B cell (primary cell): ENCODE measurements at regions not wholly inside any gene's neighbourhood (a gene's known extent, or its start where the extent isn't known, plus 50 kb on each side); places are given as distances from the start of the nearest gene placed in this dataset.

Experiments
- ATAC-seq: fragments of 200-7000 bp; cut with Tn5 transposase; one replicate; pipeline ENCODE4 v1.10.0; 2021; ENCODE audit warnings: low read depth, mild to moderate bottlenecking, moderate number of reproducible peaks, moderate library complexity
- CTCF ChIA-PET: fragments of 350-600 bp; sonication (Branson Sonifier 250); formaldehyde crosslinking; loops from one replicate; lab custom pipeline; 2021; ENCODE audit warnings: antibody characterized with exemption, inconsistent platforms; lab: Charles Lee
- POLR2A ChIA-PET: fragments of 350-600 bp; sonication (Branson Sonifier 250); formaldehyde crosslinking; loops from one replicate; lab custom pipeline; 2021; ENCODE audit warnings: antibody characterized with exemption; lab: Charles Lee
- DNase-seq: peaks from one replicate; pipeline ENCODE4 v3.0.0; 2013
- H2AFZ ChIP-seq: 2 replicates; pipeline ENCODE4 v1.6.1; 2012; ENCODE audit warnings: mild to moderate bottlenecking, low read depth, low read length; ENCODE audit not compliant: insufficient read depth, poor library complexity, severe bottlenecking
- H3K27ac ChIP-seq, 2 donors: 1 replicate in 1 of 2; 2 replicates in 1 of 2; pipeline ENCODE4 v1.5.1; 2012 to 2013; ENCODE audit warnings: low read length in 2 of 2, mild to moderate bottlenecking in 2 of 2, moderate library complexity in 1 of 2
- H3K27me3 ChIP-seq, 4 experiments: fragments of 200-600 bp in 1 of 4; sonication (generic) in 1 of 4; replicated peaks in 1 of 4; 1 replicate in 2 of 4; 2 replicates in 2 of 4; pipeline versions ENCODE4 v1.6.1 to v1.7.0; 2013 to 2016; ENCODE audit warnings: low read length in 3 of 4, mild to moderate bottlenecking in 2 of 4, mixed read lengths in 1 of 4, moderate library complexity in 1 of 4; ENCODE audit not compliant: insufficient read depth in 4 of 4, control insufficient read depth in 3 of 4; ENCODE audit errors: control extremely low read depth in 1 of 4
- H3K36me3 ChIP-seq, 2 experiments: replicated peaks in 1 of 2; 1 replicate in 1 of 2; 2 replicates in 1 of 2; pipeline versions ENCODE4 v1.6.1 to v1.7.1; 2013; ENCODE audit warnings: low read length in 1 of 2; ENCODE audit not compliant: insufficient read depth in 2 of 2, control insufficient read depth in 1 of 2; ENCODE audit errors: control extremely low read depth in 1 of 2, extremely low read depth in 1 of 2
- H3K4me1 ChIP-seq, 2 donors: fragments of 200-600 bp in 1 of 2; sonication (generic) in 1 of 2; 1 replicate in 1 of 2; 2 replicates in 1 of 2; pipeline versions ENCODE4 v1.5.1 to v1.6.1; 2013 to 2017; ENCODE audit warnings: low read length in 2 of 2; ENCODE audit not compliant: control insufficient read depth in 2 of 2, insufficient read depth in 2 of 2
- H3K4me2 ChIP-seq: replicated peaks from 2 replicates; pipeline ENCODE3; 2012; ENCODE audit warnings: mild to moderate bottlenecking, low read depth, low read length; ENCODE audit not compliant: poor library complexity, severe bottlenecking
- H3K4me3 ChIP-seq, 5 experiments: fragments of 200-600 bp in 1 of 5; sonication (generic) in 1 of 5; 1 replicate in 3 of 5; 2 replicates in 2 of 5; pipeline versions ENCODE4 v1.5.1 to v1.7.0; 2011 to 2016; ENCODE audit warnings: low read length in 4 of 5, mild to moderate bottlenecking in 4 of 5, low read depth in 2 of 5, control low read depth in 1 of 5, moderate library complexity in 1 of 5; ENCODE audit not compliant: insufficient read depth in 1 of 5; ENCODE audit errors: control extremely low read depth in 1 of 5, extremely low read depth in 1 of 5
- H3K79me2 ChIP-seq: fragments of 200-600 bp; sonication (generic); one replicate; pipeline ENCODE4 v1.6.0; 2016; ENCODE audit warnings: low read length; ENCODE audit not compliant: control insufficient read depth, insufficient read depth
- H3K9ac ChIP-seq: fragments of 200-600 bp; sonication (generic); 2 replicates; pipeline ENCODE4 v1.6.1; 2017; ENCODE audit warnings: mild to moderate bottlenecking, low read length, moderate library complexity
- H3K9me3 ChIP-seq, 3 donors: one replicate each; pipeline versions ENCODE4 v1.6.1 to v1.7.1; 2013; ENCODE audit warnings: low read length in 2 of 3; ENCODE audit not compliant: control insufficient read depth in 2 of 3, insufficient read depth in 1 of 3; ENCODE audit errors: control extremely low read depth in 1 of 3
- H4K20me1 ChIP-seq: 2 replicates; pipeline ENCODE4 v1.6.0; 2012; ENCODE audit warnings: mild to moderate bottlenecking, low read length; ENCODE audit not compliant: insufficient read depth, control insufficient read depth, poor library complexity, severe bottlenecking
- H3K27ac Mint-ChIP-seq: one replicate; pipeline ENCODE4 v1.8.0; 2021; ENCODE audit warnings: mixed read lengths
- H3K27me3 Mint-ChIP-seq: one replicate; pipeline ENCODE4 v1.8.0; 2021; ENCODE audit warnings: mixed read lengths
- H3K4me1 Mint-ChIP-seq: one replicate; pipeline ENCODE4 v1.8.0; 2021; ENCODE audit warnings: mixed read lengths
- H3K4me3 Mint-ChIP-seq: one replicate; pipeline ENCODE4 v1.8.0; 2021; ENCODE audit warnings: mixed read lengths
- H3K9me3 Mint-ChIP-seq: one replicate; pipeline ENCODE4 v1.8.0; 2022; ENCODE audit warnings: mixed read lengths; ENCODE audit not compliant: insufficient read depth
- CTCF ChIP-seq: fragments of 200-600 bp; IDR thresholded peaks from one replicate; pipeline ENCODE4 v1.8.0; 2022; ENCODE audit warnings: antibody characterized with exemption, mild to moderate bottlenecking
- EZH2 ChIP-seq: IDR thresholded peaks from 2 replicates; pipeline ENCODE4 v1.6.1; 2012; ENCODE audit warnings: borderline replicate concordance, low read depth, mild to moderate bottlenecking, moderate library complexity, low read length; ENCODE audit not compliant: insufficient read depth, poor library complexity, severe bottlenecking
- WGBS: methylation state at CpG from one replicate; pipeline ENCODE4 v1.1.5; 2013; ENCODE audit warnings: missing lambda C conversion rate; ENCODE audit not compliant: insufficient coverage; 5-methylcytosine and 5-hydroxymethylcytosine counted together
- intact Hi-C: fragments of 100-400 bp; cut with micrococcal nuclease; formaldehyde crosslinking; loops from one replicate; pipeline ENCODE4 v1.10.0; 2022

GRCh38 chr20:47940101-47940813, 155.0 kb upstream of the SULF2 start:
- peaks cover 0 to 10% (median 0%) of the 10 kb centered on the region in 4 experiments for H3K27me3 ChIP-seq
- intact Hi-C loops, result no loop called here
- H3K36me3 ChIP-seq, result no peaks in the 10 kb centered on the region
- no peaks in the 10 kb centered on the region for H3K4me1 Mint-ChIP-seq
- no peak overlapping the region for H3K4me3 ChIP-seq
- H3K79me2 ChIP-seq, result no peaks in the 10 kb centered on the region
- no peak overlapping the region for H3K27ac Mint-ChIP-seq
- no peaks in the 10 kb centered on the region for H4K20me1 ChIP-seq
- no peak overlapping the region for H3K4me2 ChIP-seq
- H3K27me3 Mint-ChIP-seq, result peaks cover 28% of the 10 kb centered on the region
- no peaks in the 10 kb centered on the region for H3K9me3 ChIP-seq
- 89% methylated on average over 4 of the region's 8 CpGs for WGBS
- CTCF ChIA-PET, result no interaction called here
- H3K9me3 Mint-ChIP-seq, result no peaks in the 10 kb centered on the region
- H2AFZ ChIP-seq, result no peak overlapping the region
- no peak overlapping the region for H3K4me3 Mint-ChIP-seq
- POLR2A ChIA-PET, result no interaction called here
- H3K9ac ChIP-seq, result no peak overlapping the region
- ATAC-seq (no peak), DNase-seq (no peak)
- no peak overlapping the region for H3K27ac ChIP-seq
- TF ChIP-seq CTCF (no peak), EZH2 (no peak)
- no peaks in the 10 kb centered on the region for H3K4me1 ChIP-seq

- intact Hi-C loops, result no loop called here
- Histone ChIP-seq H2AFZ (no peak overlapping the region), H3K9me3 (no peaks in the 10 kb centered on the region), H3K27me3 (peaks cover 0 to 8% (median 0%) of the 10 kb centered on the region in 4 experiments), H3K4me1 (no peaks in the 10 kb centered on the region), H3K9ac (no peak overlapping the region), H3K79me2 (no peaks in the 10 kb centered on the region), H3K36me3 (no peaks in the 10 kb centered on the region), H3K4me3 (no peak overlapping the region), H4K20me1 (no peaks in the 10 kb centered on the region), H3K4me2 (no peak overlapping the region), H3K27ac (no peak overlapping the region)
- H3K9me3 Mint-ChIP-seq, result no peaks in the 10 kb centered on the region
- H3K4me1 Mint-ChIP-seq, result no peaks in the 10 kb centered on the region
- TF ChIP-seq CTCF, result no peak
- TF ChIP-seq EZH2, result no peak
- 71% methylated on average over 5 of the region's 6 CpGs for WGBS
- ChIA-PET POLR2A (no interaction called here), CTCF (no interaction called here)
- H3K27ac Mint-ChIP-seq, result no peak overlapping the region
- ATAC-seq, result no peak
- H3K4me3 Mint-ChIP-seq, result no peak overlapping the region
- H3K27me3 Mint-ChIP-seq, result peaks cover 42% of the 10 kb centered on the region
- no peak for DNase-seq
Observed at GRCh38 chr20:47936612-47937011, 151.3 kb upstream of the SULF2 start.
